ENCODE measurements at regions not wholly inside any gene's neighbourhood (a gene's known extent, or its start where the extent isn't known, plus 50 kb on each side); places are given as distances from the start of the nearest gene placed in this dataset.

- BruUV-seq (replicated peaks) = no TSS peak
- H3K36me3 ChIP-seq (ENCODE audit: control insufficient read depth in 1 of 2, insufficient read depth in 2 of 2, low read length in 2 of 2) = no peaks in the 10 kb centered on the region
- ChIA-PET POLR2A (no interaction called here), CTCF (no interaction called here), RAD21 (ENCODE audit: low non-redundant PET in 1 of 2, low total read pairs in 2 of 2, uncharacterized antibody in 2 of 2, unreplicated experiment in 2 of 2) (no interaction called here)
- no peaks in the 10 kb centered on the region for H4K20me1 ChIP-seq (ENCODE audit: insufficient read depth)
- H3K27ac ChIP-seq (ENCODE audit: low read depth, low read length) = no peak overlapping the region
- no peaks in the 10 kb centered on the region for H3K79me2 ChIP-seq (ENCODE audit: insufficient read depth, low read length)
- H3K9ac ChIP-seq (ENCODE audit: low read length) = no peak overlapping the region
- intact Hi-C loops (cut with micrococcal nuclease) = no loop called here
- no peak overlapping the region for H3K4me2 ChIP-seq (ENCODE audit: low read length)
- no peak for TF ChIP-seq JUND (IDR thresholded peaks at IDR 0.05)
- TF ChIP-seq CTCF (IDR thresholded peaks at IDR 0.05 in 2 of 3, conservative IDR thresholded peaks at IDR 0.05 in 1 of 3; ENCODE audit: borderline replicate concordance in 1 of 3, insufficient read depth in 1 of 3, low read depth in 2 of 3, low read length in 2 of 3) = no peak
- TF ChIP-seq ZBTB33 (IDR thresholded peaks at IDR 0.05; ENCODE audit: extremely low read depth, insufficient replicate concordance, low read length) = no peak
- no peak for TF ChIP-seq POLR2AphosphoS5 (IDR thresholded peaks at IDR 0.05; ENCODE audit: low read depth, low read length)
- TF ChIP-seq ZFX (IDR thresholded peaks at IDR 0.05) = no peak
- TF ChIP-seq TCF7L2 (IDR thresholded peaks at IDR 0.05; ENCODE audit: borderline replicate concordance, extremely low read depth, insufficient read depth, insufficient read length) = no peak
- no peak for TF ChIP-seq MAX (IDR thresholded peaks at IDR 0.05)
- TF ChIP-seq EZH2 (IDR thresholded peaks at IDR 0.05) = no peak
- no peak for TF ChIP-seq SRF (IDR thresholded peaks at IDR 0.05; ENCODE audit: low read depth)
- TF ChIP-seq RAD21 (IDR thresholded peaks at IDR 0.05; ENCODE audit: low read depth) = no peak
- TF ChIP-seq ZNF274 (IDR thresholded peaks at IDR 0.05; ENCODE audit: low read depth, low read length) = no peak
- TF ChIP-seq CEBPB (IDR thresholded peaks at IDR 0.05; ENCODE audit: low read depth) = no peak
- no peak for TF ChIP-seq POLR2A (IDR thresholded peaks at IDR 0.05; ENCODE audit: borderline replicate concordance, extremely low read depth, insufficient read depth, insufficient read length)
- no peak for TF ChIP-seq REST (IDR thresholded peaks at IDR 0.05; ENCODE audit: low read depth)
- no peak for TF ChIP-seq SIN3A (IDR thresholded peaks at IDR 0.05; ENCODE audit: low read depth)
- no peaks in the 10 kb centered on the region for H3K9me3 ChIP-seq (ENCODE audit: control insufficient read depth in 1 of 2, insufficient read depth in 1 of 2, low read depth in 1 of 2, low read length in 2 of 2)
- H2AFZ ChIP-seq (ENCODE audit: low read depth, low read length, poor library complexity, severe bottlenecking) = peak overlapping the region; percentile 75
- no peak overlapping the region for H3K4me3 ChIP-seq (replicated peaks in 1 of 2; ENCODE audit: low read depth in 1 of 2, low read length in 2 of 2)
- DNase-seq (ENCODE audit: low read depth, low spot score) = no peak
- H3K4me1 ChIP-seq (ENCODE audit: control insufficient read depth in 1 of 2, insufficient read depth in 2 of 2, low read length in 2 of 2) = peaks cover 13 to 44% of the 10 kb centered on the region in 2 experiments
- no peak for ATAC-seq
- H3K9me2 ChIP-seq (ENCODE audit: insufficient read depth) = no peaks in the 10 kb centered on the region
- no peaks in the 10 kb centered on the region for H3K27me3 ChIP-seq (ENCODE audit: insufficient read depth, low read length)
Observed at GRCh38 chr3:150311156-150311555, 96.9 kb upstream of the TSC22D2 start.

Measured in HCT116 (cell line).